Effector memory CD4-positive, alpha-beta T cell (primary cell): ENCODE measurements at regions not wholly inside any gene's neighbourhood (a gene's known extent, or its start where the extent isn't known, plus 50 kb on each side); places are given as distances from the start of the nearest gene placed in this dataset.

Experiments used
- DNase-seq, 3 donors: peaks; one replicate each; pipeline ENCODE4 v3.0.0-alpha.2; 2020
- H3K27ac ChIP-seq: 2 replicates; pipeline ENCODE4 v1.7.0; 2013; ENCODE audit warnings: mild to moderate bottlenecking, low read length, moderate library complexity; ENCODE audit not compliant: insufficient read depth, poor library complexity, severe bottlenecking
- H3K27me3 ChIP-seq: replicated peaks from 2 replicates; pipeline ENCODE4 v1.7.0; 2013; ENCODE audit warnings: mild to moderate bottlenecking, low read length; ENCODE audit not compliant: insufficient read depth, control insufficient read depth, poor library complexity, severe bottlenecking
- H3K36me3 ChIP-seq: 2 replicates; pipeline ENCODE4 v1.7.0; 2013; ENCODE audit warnings: mild to moderate bottlenecking, low read length, moderate library complexity; ENCODE audit not compliant: control insufficient read depth, insufficient read depth
- H3K4me1 ChIP-seq: 2 replicates; pipeline ENCODE4 v1.7.0; 2013; ENCODE audit warnings: low read length, mild to moderate bottlenecking; ENCODE audit not compliant: control insufficient read depth, insufficient read depth, poor library complexity, severe bottlenecking
- H3K4me3 ChIP-seq: 2 replicates; pipeline ENCODE4 v1.7.0; 2013; ENCODE audit warnings: low read length, low read depth, mild to moderate bottlenecking; ENCODE audit not compliant: insufficient read depth, poor library complexity, severe bottlenecking
- H3K9me3 ChIP-seq: 2 replicates; pipeline ENCODE4 v1.7.0; 2013; ENCODE audit warnings: mild to moderate bottlenecking, low read length, moderate library complexity; ENCODE audit not compliant: control insufficient read depth

DNA sequence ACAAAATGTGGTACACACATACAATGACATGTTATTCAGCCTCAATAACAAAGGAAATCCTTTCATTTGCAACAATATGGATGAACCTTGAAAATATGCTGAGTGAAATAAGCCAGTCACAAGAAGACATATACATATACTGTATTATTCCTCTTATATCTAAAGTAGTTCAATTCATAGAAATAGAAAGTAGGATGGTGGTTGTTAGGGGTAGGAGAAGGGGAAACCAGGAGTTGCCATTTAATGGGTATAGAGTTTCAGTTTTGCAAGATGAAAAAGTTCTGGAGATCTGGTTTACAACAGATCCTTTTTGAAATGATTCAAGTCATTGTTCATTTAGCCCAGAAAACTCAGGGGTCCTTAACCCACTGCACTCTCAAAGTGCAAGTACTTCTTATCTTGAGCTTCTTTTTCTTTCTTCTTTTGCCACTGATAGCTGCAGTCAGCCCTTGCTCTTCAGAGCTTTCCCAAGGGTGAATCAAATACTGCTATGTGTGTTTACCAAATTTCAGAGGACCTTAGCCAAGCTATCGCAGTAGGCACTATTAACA is 208.0 kb upstream of the EOMES start:
- Histone ChIP-seq H3K36me3 (no peaks in the 10 kb centered on the region), H3K27ac (no peak overlapping the region), H3K27me3 (no peaks in the 10 kb centered on the region), H3K4me1 (no peaks in the 10 kb centered on the region), H3K9me3 (no peaks in the 10 kb centered on the region), H3K4me3 (no peak overlapping the region)
- no peak for DNase-seq

DNA sequence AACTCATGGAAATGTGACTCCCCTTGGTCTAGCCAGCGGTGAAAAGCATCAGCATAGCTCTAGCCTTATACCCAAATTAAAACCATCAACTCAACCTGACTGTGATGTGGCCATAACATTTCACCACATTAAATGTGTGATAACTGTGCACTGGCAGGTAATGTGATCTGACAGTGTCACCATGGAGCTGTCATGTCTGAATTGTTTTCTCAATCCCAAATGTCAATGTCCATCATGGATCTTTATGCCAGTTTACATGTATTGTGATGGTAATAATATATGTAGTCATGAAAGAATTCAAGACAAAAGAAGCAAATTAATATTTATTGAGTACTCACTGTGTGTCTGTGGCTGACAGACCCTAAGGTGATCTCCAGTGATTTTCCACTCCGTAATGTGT is 213.4 kb upstream of the EOMES start:
- Histone ChIP-seq H3K4me1 (no peaks in the 10 kb centered on the region), H3K4me3 (no peak overlapping the region), H3K27me3 (no peaks in the 10 kb centered on the region), H3K9me3 (no peaks in the 10 kb centered on the region), H3K27ac (no peak overlapping the region), H3K36me3 (no peaks in the 10 kb centered on the region)
- no peak for DNase-seq

DNA sequence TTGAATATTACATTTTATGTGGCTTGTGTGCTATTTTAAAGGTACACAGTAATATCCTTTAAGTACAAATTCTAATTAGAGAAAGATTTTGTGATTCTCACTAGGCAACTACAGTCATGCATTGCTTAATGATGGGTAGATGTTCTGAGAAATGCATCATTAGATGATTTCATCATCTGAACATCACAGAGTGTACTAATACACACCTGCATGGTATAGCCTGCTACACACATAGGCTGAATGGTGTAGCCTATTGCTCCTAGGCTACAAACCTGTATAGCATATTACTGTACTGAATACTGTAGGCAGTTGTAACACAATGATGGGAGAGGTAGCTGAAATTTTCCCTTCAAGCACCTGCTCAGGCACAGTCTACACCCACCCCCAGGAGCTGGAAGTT is 217.4 kb upstream of the EOMES start:
- no peak for DNase-seq
- H3K27ac ChIP-seq, result no peak overlapping the region
- H3K9me3 ChIP-seq, result no peaks in the 10 kb centered on the region
- no peaks in the 10 kb centered on the region for H3K36me3 ChIP-seq
- H3K27me3 ChIP-seq, result no peaks in the 10 kb centered on the region
- no peaks in the 10 kb centered on the region for H3K4me1 ChIP-seq
- H3K4me3 ChIP-seq, result no peak overlapping the region

DNA sequence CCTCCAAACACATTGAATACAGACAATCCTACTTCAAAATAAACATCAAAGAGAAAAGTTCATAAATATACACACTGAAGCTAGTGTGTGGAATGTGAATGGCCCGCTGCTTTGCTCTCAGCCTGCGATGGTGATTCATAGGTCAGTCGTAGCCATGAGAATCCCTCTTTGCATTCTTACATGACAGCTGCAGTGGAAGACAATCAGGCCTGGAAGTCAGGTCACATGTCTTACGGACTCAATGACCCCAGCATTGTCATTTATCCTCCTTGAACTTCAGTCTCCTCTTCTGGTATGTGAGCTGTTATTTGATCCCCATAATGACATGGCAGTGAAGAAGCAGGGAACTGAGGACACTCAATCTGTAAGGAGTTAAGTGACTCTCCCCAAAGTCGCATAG is 217.8 kb upstream of the EOMES start:
- Histone ChIP-seq H3K4me3 (no peak overlapping the region), H3K9me3 (no peaks in the 10 kb centered on the region), H3K36me3 (no peaks in the 10 kb centered on the region), H3K4me1 (no peaks in the 10 kb centered on the region), H3K27me3 (no peaks in the 10 kb centered on the region), H3K27ac (no peak overlapping the region)
- DNase-seq, result no peak

DNA sequence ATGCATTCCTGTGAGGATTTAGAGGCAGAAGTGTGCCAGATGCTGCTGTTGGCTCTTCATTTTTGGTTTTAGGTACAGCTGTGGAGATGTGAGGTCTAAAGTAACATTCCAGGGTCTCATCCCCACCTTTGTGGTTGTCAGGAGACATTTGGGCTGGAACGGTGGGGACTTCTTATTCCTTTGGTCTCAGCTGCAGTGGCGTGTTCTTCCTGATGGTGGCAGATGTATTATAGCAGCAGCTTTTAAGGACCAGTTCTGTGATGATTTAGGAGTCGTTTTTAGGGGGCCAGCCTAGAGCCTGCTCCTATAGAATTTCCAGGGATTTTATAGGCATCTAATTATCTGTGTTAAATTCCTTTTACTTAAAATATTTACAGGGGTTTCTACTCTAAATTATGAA is 221.0 kb upstream of the EOMES start:
- Histone ChIP-seq H3K27ac (no peak overlapping the region), H3K4me3 (no peak overlapping the region), H3K4me1 (no peaks in the 10 kb centered on the region), H3K36me3 (no peaks in the 10 kb centered on the region), H3K9me3 (no peaks in the 10 kb centered on the region), H3K27me3 (no peaks in the 10 kb centered on the region)
- DNase-seq, result no peak

DNA sequence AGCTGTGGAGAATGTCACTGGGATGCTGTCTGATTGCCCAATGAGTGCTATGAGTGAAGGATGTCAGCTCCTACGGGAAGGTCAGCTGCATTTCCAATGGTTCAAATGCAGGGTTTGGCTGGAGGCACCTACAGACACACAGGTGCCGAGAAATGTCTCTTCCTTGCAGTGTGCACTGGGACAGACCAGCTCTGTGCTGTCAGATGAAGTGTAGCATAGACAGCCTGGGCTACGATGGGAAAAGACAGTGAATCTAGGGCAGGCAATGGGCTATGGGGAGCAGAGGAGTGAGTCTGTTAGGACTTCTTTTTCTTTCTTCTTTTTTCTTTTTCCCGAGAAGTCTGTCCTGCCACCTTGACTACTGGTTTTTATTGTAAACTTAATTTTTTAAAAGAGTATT is 223.1 kb upstream of the EOMES start:
- DNase-seq, result no peak
- Histone ChIP-seq H3K27me3 (no peaks in the 10 kb centered on the region), H3K36me3 (no peaks in the 10 kb centered on the region), H3K4me1 (no peaks in the 10 kb centered on the region), H3K27ac (no peak overlapping the region), H3K4me3 (no peak overlapping the region), H3K9me3 (no peaks in the 10 kb centered on the region)

DNA sequence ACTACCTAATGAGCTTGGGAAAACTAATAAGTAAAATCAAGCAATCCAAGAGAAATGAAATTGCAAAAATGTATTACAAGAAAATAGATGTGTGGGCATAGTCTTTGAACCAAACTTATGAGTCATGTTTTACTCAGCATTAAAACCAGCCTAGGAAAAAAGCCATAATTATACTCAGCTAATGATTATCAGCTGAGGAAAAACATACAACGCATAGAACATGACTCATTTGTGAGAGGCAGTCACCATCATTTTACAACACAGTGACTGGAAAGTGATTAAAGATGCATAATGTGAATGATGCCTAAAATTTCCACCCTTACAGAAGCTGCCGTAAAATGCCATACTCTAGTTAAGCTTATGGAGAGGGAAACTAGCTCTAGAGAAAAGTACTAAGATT is 238.0 kb upstream of the EOMES start:
- no peaks in the 10 kb centered on the region for H3K9me3 ChIP-seq
- H3K27ac ChIP-seq, result no peak overlapping the region
- H3K27me3 ChIP-seq, result no peaks in the 10 kb centered on the region
- no peak overlapping the region for H3K4me3 ChIP-seq
- no peaks in the 10 kb centered on the region for H3K36me3 ChIP-seq
- no peak for DNase-seq
- no peaks in the 10 kb centered on the region for H3K4me1 ChIP-seq

DNA sequence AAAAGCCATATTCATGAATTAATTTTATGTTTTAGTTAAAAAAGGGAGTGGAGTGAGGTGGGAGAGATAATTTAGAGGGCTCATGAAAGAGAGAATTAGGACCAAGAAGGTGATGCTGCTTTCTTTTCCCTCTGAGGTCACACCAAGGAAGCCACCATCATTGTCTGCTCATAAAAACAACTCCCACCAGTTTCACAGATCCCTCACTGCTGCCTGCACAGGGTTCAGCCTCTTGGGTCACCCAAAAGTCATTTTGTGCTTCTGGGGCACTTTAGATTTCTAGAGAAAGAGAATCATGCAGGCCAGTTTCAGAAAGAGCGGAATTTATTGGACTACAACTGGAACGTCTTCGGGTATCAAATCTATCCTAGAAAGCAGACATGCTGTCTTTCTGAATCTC is 241.4 kb upstream of the EOMES start:
- no peak overlapping the region for H3K27ac ChIP-seq
- no peaks in the 10 kb centered on the region for H3K36me3 ChIP-seq
- H3K9me3 ChIP-seq, result no peaks in the 10 kb centered on the region
- H3K4me1 ChIP-seq, result no peaks in the 10 kb centered on the region
- H3K27me3 ChIP-seq, result no peaks in the 10 kb centered on the region
- no peak overlapping the region for H3K4me3 ChIP-seq
- no peak for DNase-seq

DNA sequence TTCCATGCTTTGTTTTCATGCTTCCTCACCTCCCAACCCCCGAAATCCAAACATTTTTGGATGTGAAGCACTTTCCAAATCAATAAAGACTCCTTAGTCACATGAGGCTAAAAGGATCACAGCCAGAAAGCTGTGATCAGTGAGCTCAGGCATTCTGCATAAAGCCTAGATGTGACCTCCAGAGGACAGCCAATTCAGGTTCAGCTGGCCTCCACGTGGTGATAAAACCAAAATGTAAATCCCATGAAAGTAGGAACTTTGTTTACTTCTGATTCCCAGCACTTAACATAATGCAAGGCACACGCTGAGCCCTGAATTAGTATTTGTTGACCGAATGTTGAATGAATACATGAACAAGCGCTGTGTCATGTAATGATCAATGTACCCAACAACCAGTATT is 249.5 kb upstream of the EOMES start:
- no peaks in the 10 kb centered on the region for H3K36me3 ChIP-seq
- H3K27ac ChIP-seq, result no peak overlapping the region
- H3K9me3 ChIP-seq, result no peaks in the 10 kb centered on the region
- H3K27me3 ChIP-seq, result no peaks in the 10 kb centered on the region
- DNase-seq, result no peak
- no peaks in the 10 kb centered on the region for H3K4me1 ChIP-seq
- no peak overlapping the region for H3K4me3 ChIP-seq

DNA sequence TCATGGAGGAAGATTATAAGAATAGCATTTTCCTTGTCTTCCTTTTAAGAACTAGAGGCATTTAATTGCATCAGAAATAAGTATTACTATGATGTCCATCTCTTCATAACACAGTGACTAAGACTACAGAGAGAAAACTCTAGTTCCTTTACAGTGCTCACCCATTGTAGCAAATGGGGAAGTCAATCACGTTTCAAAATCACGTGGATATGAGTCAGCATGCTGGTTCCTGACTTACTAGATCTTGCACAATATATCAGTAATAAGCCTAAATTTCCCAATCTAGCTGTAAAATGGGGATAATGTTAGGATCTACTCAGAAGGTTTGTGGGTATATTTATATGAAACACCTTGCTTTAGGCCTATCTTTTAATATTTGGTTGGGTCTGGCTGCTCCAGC is 254.8 kb upstream of the EOMES start:
- H3K36me3 ChIP-seq, result no peaks in the 10 kb centered on the region
- H3K27me3 ChIP-seq, result no peaks in the 10 kb centered on the region
- DNase-seq, result no peak
- H3K9me3 ChIP-seq, result no peaks in the 10 kb centered on the region
- no peak overlapping the region for H3K4me3 ChIP-seq
- H3K27ac ChIP-seq, result no peak overlapping the region
- no peaks in the 10 kb centered on the region for H3K4me1 ChIP-seq

DNA sequence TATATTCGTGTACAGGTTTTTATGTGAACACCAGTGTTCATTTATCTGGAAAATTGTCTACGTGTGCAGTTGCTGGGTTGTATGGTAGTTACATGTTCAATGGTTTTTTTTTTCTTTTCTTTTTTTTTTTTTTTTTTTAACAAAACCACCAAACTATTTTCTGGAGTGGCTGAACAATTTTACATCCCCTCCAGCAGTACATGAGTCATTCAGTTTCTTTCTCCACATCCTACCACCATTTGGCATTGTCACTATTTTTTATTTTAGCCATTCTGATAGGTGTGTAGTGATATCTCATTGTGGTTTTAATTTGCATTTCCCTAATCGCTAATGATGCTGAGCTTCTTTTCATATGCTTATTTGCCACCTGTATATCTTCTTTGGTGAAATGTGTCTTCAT is 256.3 kb upstream of the EOMES start:
- no peaks in the 10 kb centered on the region for H3K9me3 ChIP-seq
- no peaks in the 10 kb centered on the region for H3K36me3 ChIP-seq
- H3K27me3 ChIP-seq, result no peaks in the 10 kb centered on the region
- no peak for DNase-seq
- H3K4me3 ChIP-seq, result no peak overlapping the region
- H3K4me1 ChIP-seq, result no peaks in the 10 kb centered on the region
- no peak overlapping the region for H3K27ac ChIP-seq
